ENCODE measurements at regions not wholly inside any gene's neighbourhood (a gene's known extent, or its start where the extent isn't known, plus 50 kb on each side); places are given as distances from the start of the nearest gene placed in this dataset.

- no peaks in the 10 kb centered on the region for H3K9me1 ChIP-seq (replicated peaks; ENCODE audit: control insufficient read depth, extremely low read depth, insufficient read depth, low read length)
- peak overlapping the region; percentile 24 for H3K27ac ChIP-seq (ENCODE audit: insufficient read depth, low read depth, low read length)
- H3K36me3 ChIP-seq (ENCODE audit: control insufficient read depth in 2 of 2, extremely low read depth in 1 of 2, insufficient read depth in 2 of 2, low read length in 2 of 2) = peaks cover 0 to 13% of the 10 kb centered on the region in 2 experiments
- H3K79me2 ChIP-seq (ENCODE audit: control insufficient read depth, insufficient read depth, low read length) = peaks cover 3% of the 10 kb centered on the region
- H2AFZ ChIP-seq (ENCODE audit: low read depth, low read length) = no peak overlapping the region
- CTCF ChIA-PET = interaction anchor here (1.4 to 2.0 kb wide), 3 partner anchors 111 to 1458 kb away, joined by 5 to 11 read pairs (median 7); no protein-coding TSS in a partner anchor
- FAIRE-seq (no peak), DNase-seq (ENCODE audit: low read depth, low spot score) (no peak)
- POLR2A ChIA-PET = no interaction called here
- TF ChIP-seq POLR2AphosphoS5 (IDR thresholded peaks at IDR 0.05; ENCODE audit: insufficient read depth, low read depth, low read length) (no peak), EZH2 (IDR thresholded peaks at IDR 0.05; ENCODE audit: borderline replicate concordance, low read depth, low read length, severe bottlenecking) (no peak), MAX (IDR thresholded peaks at IDR 0.05; ENCODE audit: insufficient read depth, insufficient read length) (no peak), CTCF (IDR thresholded peaks at IDR 0.05; ENCODE audit: extremely low read depth in 1 of 2, insufficient read depth in 1 of 2, low read depth in 1 of 2, low read length in 2 of 2) (no peak), GATA2 (IDR thresholded peaks at IDR 0.05; ENCODE audit: insufficient read depth, insufficient read length, low read depth, low read length) (no peak), POLR2A (IDR thresholded peaks at IDR 0.05; ENCODE audit: low read depth, low read length) (no peak), MYC (IDR thresholded peaks at IDR 0.05; ENCODE audit: low read depth, low read length) (no peak), FOS (IDR thresholded peaks at IDR 0.05; ENCODE audit: borderline replicate concordance, insufficient read depth, low read length) (no peak), JUN (IDR thresholded peaks at IDR 0.05; ENCODE audit: borderline replicate concordance, insufficient read depth, insufficient read length, low read depth) (no peak)
- H4K20me1 ChIP-seq (replicated peaks; ENCODE audit: control insufficient read depth, extremely low read depth, insufficient read depth, low read length) = no peaks in the 10 kb centered on the region
- H3K9me3 ChIP-seq (replicated peaks; ENCODE audit: control insufficient read depth, insufficient read depth, low read length) = no peaks in the 10 kb centered on the region
- dilution Hi-C loops (cut with MboI; ENCODE audit: extremely low pct_ligation_motif_present, low sequenced_read_pairs) (no loop called here), intact Hi-C loops (cut with micrococcal nuclease) (loop anchor here (5.0 kb wide), 3 partner anchors 283 to 523 kb away; no protein-coding TSS in a partner anchor)
- H3K4me3 ChIP-seq (replicated peaks in 1 of 3; ENCODE audit: insufficient read depth in 1 of 3, low read depth in 1 of 3, low read length in 3 of 3) = no peak overlapping the region
- H3K4me2 ChIP-seq (ENCODE audit: insufficient read depth, low read length) = no peak overlapping the region
- H3K4me1 ChIP-seq (ENCODE audit: control insufficient read depth, extremely low read depth, insufficient read depth, low read length) = peaks cover 13% of the 10 kb centered on the region
- no peaks in the 10 kb centered on the region for H3K27me3 ChIP-seq (ENCODE audit: control insufficient read depth in 2 of 2, insufficient read depth in 2 of 2, low read length in 2 of 2)
- BruUV-seq (replicated peaks) = no TSS peak
- no peak overlapping the region for H3K9ac ChIP-seq (replicated peaks; ENCODE audit: extremely low read depth, insufficient read depth, low read length)
Observed at GRCh38 chr10:4655406-4655805, 170.6 kb upstream of the AKR1E2 start.
